ENCODE measurements at regions not wholly inside any gene's neighbourhood (a gene's known extent, or its start where the extent isn't known, plus 50 kb on each side); places are given as distances from the start of the nearest gene placed in this dataset.
"Not testable (repeated sequence)": the region's sequence is repeated elsewhere in the genome, so short reads cannot be mapped to it uniquely, and the experiment has no call there.

DNA sequence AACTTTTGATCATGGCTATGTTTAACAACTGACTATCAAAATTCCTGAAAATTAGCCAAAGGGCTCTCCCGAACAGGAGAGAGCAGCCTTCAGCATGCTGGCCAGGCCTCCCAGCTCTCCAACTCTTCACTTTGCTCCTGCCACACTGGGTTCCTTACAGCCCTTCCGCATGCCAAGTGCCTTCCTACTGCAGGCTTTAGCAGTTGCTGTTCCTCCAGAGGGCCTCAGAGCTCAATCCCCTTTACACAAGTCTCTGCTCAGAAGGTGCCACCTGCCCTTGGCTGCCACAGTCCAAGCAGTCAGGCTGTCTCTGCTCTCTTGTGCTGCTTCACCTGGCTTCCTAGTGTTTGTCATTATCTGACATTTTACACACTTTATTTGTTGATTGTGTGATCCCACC is 553.1 kb upstream of the PPP2R3A start:
- no peak for DNase-seq

DNA sequence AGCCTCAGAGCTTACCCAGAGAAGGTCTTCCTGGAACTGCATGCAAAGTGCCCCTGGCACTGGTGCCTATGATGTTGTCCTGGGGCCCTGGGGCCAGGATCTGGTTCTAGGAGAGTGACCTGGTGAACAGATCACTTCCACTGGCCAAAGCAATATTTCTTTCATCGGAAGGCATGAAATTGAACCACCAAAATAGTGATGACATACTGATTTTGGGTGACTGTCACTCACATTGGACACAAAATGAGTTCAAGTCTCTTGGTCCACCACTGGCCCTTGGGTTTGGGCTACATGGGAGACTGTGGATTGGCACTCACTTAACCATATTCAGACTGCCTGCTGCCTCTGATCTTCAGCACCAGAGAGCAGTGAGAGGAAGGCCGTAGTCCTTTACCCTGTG is 549.3 kb upstream of the PPP2R3A start:
- no peak for DNase-seq

DNA sequence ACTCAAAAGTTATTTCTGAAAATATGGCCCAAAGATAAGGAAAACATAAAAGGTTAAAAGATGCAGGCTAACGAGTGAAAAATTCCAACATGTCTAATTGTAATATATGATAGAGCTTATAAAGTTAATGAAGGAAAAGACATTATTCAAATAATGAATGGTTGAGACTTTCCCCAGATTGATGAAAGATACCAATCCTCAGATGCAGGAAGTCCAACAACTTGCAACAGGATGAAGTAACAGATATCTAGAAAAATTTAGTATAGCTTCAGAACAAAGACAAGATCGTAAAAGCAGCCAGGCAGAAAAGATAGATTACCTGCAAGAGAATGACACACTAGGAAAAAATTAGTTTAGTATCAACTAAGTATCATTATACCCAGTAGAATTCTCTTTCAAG is 546.4 kb upstream of the PPP2R3A start:
- DNase-seq, result no peak

DNA sequence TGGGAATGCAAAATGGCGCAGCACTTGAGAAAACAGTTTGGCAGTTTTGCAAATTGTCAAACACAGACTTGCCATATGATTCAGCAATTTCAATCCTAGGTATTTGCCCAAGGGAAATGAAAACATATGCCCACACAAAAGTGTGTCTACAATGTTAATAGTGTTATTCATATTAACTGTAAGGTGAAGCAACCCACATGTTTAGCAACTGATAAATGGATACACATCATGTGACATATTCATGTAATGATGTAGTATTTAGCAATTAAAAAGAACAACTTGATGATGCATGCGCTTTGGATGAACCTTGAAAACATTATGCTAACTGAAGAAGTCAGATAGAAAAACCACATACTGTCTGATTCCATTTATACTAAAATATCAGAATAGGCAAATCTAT is 539.0 kb upstream of the PPP2R3A start:
- DNase-seq, result no peak

DNA sequence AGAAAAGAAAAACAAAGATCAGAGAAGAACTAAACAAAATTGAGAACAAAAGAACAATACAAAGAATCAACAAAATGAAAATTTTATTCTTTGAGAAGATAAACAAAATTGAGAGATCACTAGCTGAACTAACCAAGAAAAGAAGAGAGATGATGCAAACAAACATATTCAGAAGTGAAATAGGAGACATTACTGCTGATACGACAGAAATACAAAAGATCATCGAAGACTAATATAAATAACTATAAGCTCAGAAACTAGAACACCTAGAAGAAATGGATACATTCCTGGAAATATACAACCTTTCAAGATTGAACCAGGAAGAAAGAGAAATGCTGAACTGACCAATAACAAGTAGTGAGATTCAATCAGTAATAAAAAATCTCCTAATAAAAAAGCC is 533.1 kb upstream of the PPP2R3A start:
- no peak for DNase-seq

DNA sequence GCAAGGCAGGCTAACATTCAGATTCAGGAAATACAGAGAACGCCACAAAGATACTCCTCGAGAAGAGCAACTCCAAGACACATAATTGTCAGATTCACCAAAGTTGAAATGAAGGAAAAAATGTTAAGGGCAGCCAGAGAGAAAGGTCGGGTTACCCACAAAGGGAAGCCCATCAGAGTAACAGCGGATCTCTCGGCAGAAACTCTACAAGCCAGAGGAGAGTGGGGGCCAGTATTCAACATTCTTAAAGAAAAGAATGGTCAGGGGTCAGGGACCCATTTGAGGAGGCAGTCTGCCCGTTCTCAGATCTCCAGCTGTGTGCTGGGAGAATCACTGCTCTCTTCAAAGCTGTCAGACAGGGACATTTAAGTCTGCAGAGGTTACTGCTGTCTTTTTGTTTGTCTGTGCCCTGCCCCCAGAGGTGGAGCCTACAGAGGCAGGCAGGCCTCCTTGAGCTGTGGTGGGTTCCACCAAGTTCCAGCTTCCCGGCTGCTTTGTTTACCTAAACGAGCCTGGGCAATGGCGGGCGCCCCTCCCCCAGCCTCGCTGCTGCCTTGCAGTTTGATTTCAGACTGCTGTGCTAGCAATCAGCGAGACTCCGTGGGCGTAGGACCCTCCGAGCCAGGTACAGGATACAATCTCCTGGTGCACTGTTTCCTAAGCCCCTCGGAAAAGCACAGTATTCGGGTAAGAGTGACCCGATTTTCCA is 526.5 kb upstream of the PPP2R3A start:
- not testable (repeated sequence) for DNase-seq

DNA sequence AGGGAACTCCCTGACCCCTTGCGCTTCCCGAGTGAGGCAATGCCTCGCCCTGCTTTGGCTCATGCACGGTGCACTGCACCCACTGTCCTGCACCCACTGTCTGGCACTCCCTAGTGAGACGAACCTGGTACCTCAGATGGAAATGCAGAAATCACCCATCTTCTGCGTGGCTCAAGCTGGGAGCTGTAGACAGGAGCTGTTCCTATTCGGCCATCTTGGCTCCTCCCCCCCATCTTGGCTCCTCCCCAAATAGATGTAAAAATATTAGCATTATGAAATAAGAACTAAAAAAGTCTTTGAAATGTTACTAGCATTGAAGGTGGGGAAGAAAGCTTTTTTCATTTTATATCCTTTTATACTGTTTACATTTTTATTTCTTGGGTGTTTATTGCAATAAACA is 525.9 kb upstream of the PPP2R3A start:
- not testable (repeated sequence) for DNase-seq

DNA sequence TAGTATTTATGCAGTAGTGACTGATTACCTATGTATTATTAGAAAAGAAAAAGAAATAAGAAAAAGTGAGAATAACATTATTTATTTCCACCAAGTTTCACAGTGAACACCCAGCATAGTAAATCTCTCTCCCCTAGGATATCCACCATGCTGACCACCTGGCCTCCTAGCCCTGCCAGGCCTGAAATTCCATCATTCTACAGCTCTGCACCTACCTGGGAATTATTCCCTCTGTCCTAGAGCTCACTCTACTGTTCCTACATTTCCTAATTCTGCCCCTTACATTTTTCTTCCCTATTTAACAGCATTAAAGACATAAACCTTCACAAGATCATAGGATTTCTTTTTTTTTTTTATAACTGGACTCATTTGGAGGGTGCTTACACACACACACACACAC is 525.3 kb upstream of the PPP2R3A start:
- no peak for DNase-seq

DNA sequence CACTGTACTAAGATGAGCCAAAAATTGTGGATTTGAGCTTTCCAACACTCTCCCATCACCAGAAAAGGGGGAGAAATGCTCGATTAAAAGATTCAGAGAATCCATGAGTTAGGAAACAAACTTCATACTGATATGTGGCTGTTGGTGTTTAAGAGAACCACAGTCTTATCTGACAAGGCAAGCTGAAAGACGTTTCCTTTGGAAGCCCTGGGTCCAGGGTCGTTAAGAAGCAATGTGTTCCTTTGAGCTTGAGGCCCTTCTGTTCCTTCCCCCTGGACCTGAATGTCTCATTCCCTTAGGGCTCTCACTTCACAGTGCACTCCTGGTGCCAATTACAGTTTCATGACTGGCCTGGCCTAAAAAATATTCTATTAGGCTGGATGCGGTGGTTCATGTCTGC is 524.8 kb upstream of the PPP2R3A start:
- DNase-seq, result no peak

DNA sequence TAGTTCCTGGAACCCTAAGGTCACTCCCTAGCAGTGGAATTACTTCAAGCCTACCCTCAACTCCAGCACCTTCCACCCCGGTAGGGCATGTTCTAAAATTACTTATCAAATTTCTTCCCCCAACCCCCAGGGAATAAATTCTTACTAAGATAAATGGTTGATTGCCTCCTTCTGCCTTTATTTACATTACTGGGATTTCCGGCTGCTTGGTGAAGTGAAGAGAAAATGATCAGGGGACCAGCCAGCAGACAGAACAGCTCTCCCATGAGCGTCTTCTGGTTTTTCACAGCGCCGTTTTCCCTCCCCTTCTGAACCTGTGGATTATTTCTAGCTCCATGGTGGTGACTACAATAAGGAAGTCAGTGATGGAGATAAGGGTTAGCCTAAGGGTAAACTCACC is 521.5 kb upstream of the PPP2R3A start:
- DNase-seq, result no peak

DNA sequence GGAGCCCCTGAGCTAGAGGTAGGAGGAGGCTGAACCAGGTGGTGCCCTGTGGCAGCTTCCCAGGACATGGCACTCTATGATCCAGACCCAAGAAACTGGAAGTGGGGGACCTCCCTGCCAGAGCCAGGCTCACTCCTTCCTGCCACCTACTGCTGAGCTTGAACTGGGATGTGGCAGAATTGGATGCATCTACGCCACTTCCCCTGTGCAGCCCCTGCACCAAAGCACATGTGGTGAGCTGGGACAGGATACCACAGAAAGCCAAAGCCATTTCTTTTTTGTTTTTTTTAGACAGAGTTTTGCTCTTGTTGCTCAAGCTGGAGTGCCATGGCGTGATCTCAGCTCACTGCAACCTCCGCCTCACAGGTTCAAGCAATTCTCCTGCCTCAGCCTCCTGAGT is 518.0 kb upstream of the PPP2R3A start:
- no peak for DNase-seq

DNA sequence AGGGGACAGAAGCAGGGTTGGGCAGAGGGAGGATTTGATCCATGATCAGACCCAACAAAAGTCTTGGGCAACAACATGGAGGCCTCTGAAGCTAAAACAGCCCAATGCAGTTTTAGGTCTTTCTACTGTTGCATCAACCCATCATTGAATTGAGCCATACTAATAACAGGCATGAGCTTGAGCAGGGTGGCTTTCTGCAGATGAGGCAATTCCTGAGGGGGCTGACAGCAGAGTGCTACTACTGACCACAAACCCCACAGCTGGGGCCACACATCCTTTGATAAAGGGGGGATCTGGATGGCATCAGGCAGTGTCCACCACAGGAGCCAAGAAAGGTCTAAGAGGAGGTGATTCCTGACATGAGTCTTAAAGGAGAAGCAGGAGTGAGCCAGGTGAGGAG is 517.0 kb upstream of the PPP2R3A start:
- DNase-seq, result no peak

DNA sequence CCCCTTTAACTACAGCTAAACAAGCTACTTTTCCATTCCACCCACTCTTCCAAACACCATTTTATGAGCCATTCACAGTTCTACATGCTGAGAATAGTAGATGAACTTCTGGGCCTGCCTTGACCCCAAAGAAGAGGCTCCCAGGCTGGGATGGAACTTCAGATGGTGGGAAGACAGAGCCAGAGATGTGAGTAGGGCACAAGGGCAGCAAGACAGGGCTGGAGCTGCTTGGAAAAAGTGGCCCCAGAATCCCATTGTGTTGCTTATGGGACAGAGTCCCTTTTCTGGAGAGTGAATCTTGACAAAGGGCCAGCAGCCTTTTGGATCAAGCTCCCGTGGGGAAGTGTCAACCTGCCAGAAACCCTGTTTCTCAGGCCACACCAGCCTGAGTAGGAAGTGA is 516.5 kb upstream of the PPP2R3A start:
- DNase-seq, result no peak

DNA sequence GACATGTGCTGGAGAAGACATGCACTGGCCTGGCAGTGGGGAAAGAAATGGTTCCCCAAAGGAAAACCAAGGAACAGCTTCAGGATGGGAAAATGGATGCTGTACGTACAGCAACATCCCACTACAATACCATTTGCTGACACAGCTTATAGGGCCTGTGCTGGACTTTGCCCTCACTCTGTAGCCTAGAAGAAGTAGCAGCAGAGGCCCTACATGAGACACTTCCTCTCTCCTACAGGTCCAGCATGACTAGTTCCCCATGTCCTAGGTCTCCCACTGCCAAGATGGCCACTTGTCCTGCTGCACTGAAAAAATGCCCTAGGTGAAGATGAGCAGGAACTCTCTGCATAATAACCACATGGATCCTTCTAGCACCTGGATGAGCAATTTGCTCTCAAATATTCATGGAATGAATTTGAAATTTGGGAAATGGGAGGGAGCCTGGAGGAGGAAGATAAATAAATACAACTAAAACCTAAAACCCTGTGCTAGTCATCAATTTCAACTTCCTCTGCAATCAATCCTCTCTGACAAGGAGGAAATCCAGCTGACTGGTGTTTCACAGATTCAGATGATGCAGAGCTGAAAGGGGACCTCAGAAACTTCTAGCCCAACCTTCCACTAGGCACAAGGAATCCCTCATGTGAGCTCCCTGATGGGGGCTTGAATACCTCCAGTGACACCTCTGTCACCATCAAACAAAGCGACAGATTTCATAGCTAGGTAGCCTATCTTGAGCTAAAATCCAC is 514.3 kb upstream of the PPP2R3A start:
- DNase-seq, result no peak

DNA sequence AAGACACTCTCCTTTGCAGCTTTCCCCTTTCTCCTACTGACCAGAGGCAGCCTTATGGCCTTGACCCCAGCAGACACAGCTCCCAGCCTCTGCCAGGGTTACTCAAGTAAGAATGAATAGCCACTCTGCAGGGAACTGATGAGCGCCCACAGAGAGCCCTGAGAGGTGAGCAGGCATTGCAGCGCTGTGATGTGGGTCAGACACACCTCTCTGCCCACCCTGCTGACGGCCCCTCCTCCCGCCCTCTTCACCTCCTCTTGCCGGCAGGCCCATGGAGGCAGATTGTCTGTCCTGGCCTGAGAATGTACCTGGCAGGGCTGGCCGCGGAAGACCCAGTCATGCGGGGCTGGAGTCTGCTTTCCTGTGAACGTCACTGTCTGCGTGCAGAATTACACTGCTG is 512.6 kb upstream of the PPP2R3A start:
- DNase-seq, result no peak

DNA sequence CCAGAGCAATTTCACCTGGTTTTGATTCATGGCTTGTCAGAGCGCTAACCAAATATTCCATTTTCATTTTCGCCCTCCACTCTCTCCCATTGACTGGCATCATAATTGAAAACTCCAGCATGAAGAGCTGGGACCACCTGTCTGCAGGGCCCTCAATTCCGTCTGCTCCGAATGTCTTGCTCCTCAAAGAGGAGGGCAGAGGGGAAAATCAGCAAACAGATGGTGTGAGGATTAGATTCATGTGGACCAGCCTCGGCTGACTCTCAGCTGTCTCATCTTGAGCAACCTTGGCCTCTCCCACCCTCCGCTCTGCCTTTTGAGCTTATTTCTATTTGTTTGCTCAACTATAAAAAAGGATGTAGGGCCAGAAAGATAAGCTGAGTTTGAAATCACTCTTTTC is 512.2 kb upstream of the PPP2R3A start:
- no peak for DNase-seq

DNA sequence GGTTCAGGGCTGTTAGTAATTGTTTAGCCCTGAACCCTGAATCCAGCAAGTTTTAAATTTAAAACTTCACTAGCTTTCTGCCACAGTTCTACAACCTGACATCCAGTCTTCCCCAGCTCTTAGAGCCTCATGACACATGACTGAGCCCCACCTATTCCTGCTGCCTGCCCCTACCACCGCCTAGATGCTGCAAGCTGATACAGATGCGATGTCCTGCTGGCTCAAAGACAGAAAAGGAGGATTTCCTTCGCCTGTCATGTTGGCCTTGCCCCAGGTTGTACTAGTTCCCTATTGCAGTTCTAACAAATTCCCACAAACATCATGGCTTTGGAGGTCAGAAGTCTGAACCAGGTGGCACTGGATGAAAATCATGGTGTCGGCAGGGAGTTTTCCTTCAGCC is 510.6 kb upstream of the PPP2R3A start:
- DNase-seq, result no peak

DNA sequence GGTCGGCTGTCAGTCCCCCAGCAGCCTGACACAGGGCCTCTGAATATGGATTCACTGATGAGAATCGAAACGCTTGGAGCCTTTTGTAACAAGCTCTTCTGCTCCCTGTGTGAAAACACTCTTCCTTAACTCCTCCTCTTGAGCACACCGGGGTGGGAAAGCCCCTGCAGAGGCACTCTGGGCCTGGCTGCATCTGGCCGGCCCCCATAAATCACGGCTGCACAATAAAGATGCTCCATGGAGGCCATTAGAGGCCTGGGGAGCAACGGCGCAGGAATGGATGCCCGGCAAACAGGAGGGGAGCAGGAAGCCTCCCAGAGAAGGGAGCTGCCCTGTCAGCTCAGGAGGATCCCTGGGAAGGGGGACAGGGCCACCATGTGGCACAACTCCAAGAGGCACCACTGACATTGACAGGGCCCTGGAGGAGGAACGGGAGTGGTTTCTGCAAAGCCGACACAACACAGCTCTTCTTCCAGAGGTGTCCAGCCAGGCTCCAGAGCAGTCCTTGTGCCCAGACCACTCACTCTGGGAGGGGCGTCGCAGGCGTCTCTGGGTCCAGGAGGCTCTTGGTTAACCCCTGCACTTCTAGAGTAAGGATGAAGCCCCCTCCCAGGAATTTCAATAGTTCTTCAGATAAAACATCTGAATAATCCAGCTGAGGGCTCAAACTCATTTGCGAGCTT is 509.3 kb upstream of the PPP2R3A start:
- no peak for DNase-seq

DNA sequence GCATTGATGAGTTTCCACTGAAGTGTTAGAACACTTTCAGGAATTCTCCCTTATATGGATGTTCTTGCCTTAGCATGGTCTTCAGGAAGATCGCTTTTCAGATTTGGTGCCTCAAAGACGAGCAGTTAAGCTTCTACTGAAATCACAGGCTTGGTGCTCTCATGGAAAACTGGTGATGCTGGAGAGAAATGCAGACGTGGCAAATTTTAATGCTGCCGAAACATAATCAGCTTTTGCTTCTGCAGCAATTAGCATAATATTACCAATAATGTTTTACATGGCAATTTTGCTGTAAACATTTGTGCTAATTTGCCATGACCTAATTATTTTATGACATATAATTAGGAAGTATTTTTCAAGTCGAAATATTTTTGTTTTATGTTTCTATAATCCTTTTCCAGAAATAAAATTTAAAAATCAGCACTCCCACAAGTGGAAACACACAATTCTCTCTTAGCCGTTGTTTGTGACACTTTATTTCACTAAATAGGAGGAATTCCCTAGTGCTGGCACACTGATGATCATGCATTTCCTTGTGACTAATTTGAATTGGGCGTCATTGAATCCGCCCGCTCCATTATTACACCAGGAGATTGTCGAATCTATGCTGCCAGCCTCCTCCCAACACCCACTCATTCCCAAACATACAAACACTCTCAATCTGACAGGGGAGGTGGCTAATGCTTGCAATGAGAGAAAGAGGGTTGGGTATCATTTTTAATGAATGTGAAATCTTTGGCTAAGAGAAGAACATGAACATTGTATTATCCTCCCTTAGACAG is 506.8 kb upstream of the PPP2R3A start:
- no peak for DNase-seq

DNA sequence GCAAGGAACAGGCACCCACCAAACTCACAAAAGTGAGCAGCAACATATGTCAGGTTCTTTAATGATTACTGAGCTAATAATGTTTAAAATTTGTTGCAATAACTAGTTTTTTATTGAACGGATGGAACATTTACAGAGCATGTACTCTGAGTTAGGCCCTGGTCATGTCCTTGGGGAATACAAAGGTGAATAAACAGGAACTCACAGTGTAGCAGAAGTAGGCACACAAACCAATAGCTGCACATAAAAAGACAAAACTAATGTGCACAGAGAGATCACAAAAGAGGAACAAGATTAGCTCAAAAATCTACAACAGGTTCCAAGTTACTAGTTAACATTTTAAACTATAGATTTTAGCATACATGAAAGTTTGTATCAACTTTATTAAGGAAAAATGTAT is 505.3 kb upstream of the PPP2R3A start:
- DNase-seq, result no peak

DNA sequence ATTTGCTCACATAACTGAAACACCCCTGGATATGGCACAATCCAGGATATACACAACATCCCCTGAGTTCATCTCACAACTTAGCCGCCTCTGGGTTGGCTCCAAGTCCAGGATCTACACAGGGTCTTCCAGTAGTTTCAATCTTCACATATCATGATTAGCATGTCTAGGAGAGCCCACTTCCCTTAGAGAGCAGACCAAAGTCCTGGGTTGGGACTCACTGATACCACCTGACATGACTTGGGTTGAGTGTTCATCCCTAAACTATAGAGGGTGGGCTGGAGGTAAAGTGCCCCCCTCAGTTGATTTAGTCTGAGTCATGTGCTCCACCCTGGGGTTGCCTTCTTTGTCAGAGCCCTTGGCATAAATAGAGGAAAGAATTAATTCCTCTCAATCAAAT is 493.6 kb upstream of the PPP2R3A start:
- DNase-seq, result no peak

DNA sequence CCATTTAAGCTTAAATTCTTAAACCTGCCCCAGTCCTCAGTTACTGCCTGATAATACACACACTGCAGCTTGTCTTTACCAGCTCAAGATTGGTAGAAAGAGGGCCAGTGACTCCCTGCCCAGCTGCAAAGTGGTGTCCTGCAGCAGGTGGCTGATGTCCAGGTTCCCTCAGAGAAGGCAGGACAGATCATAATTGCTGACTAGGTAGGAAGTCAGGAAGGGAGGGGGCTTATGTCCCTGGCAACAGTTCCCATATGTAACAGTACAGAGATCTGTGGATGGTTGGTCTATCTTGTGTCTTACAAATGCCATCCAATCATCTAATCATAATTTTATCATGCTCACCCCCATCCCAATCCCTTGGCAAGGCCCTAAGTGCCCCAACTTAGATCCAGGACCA is 492.1 kb upstream of the PPP2R3A start:
- no peak for DNase-seq

DNA sequence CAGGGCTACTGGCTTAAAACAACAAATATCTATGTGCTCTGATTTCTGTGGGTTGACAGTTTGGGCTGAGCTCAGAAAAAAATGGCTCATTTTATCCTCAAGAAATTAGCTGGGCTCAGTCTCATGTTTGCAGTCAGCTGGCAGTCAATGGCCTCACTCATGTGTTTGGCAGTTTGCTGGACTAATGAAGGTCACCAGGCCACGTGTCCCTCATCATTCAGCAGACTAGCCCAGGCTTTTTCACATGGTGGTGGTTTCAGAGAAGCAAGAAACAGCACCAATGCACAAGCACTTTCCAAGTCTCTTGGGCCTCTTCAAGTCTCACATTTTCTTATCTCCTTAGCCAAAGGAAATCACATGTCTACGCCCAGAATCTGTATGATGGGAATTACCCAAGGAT is 478.3 kb upstream of the PPP2R3A start:
- DNase-seq, result no peak

Data from fibroblast of upper back skin (primary cell).